GM12891 (cell line): ENCODE measurements at regions not wholly inside any gene's neighbourhood (a gene's known extent, or its start where the extent isn't known, plus 50 kb on each side); places are given as distances from the start of the nearest gene placed in this dataset.

Experiments used
- POLR2A ChIP-seq: IDR thresholded peaks from 2 replicates; pipeline ENCODE4 v1.6.1; 2011; ENCODE audit warnings: low read depth, low read length, control low read depth
- POLR2AphosphoS5 ChIP-seq: IDR thresholded peaks from 2 replicates; pipeline ENCODE4 v1.6.1; 2011; ENCODE audit warnings: low read depth, low read length, control low read depth
- SPI1 ChIP-seq: IDR thresholded peaks from 2 replicates; pipeline ENCODE4 v1.6.1; 2011; ENCODE audit warnings: low read depth, low read length, control low read depth
- TAF1 ChIP-seq: IDR thresholded peaks from 2 replicates; pipeline ENCODE4 v1.6.1; 2011; ENCODE audit warnings: low read depth, low read length, control low read depth

DNA sequence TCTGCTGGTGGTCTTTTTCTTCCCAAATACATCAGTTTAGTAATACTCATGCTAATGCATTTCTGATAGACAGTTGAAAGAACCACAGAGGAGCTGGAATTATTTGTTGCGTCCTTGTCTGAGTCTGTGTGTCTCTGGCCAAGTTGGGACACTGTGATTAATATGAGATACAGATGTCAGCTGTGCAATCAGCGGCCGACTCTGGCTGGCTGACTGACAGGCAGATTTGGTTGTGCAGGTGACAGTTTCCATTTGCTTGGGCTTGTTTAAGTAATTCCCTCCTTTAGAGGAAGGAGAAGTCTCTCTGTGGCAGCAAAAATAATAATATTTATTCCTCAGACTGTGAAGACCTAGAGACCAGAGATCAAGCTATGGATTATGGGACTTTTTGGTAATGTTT is 176.2 kb upstream of the CHRM2 start:
- TF ChIP-seq POLR2A (no peak), SPI1 (no peak), POLR2AphosphoS5 (no peak), TAF1 (no peak)
